LNCaP clone FGC (cell line): ENCODE measurements at regions not wholly inside any gene's neighbourhood (a gene's known extent, or its start where the extent isn't known, plus 50 kb on each side); places are given as distances from the start of the nearest gene placed in this dataset.
A peak's percentile ranks its signal among the peaks of the same experiment; 100 is the strongest.

Experiments used
- DNase-seq: peaks from one replicate; pipeline ENCODE4 v3.0.0-alpha.2; 2011; ENCODE audit warnings: low read depth
- H3K4me3 ChIP-seq: 2 replicates; pipeline ENCODE4 v1.5.1; 2011; ENCODE audit warnings: mild to moderate bottlenecking, low read depth, low read length, control low read depth
- TF ChIP-seq, protein P1 (sequence below): IDR thresholded peaks from 2 replicates; pipeline ENCODE4 v1.5.1; 2012; ENCODE audit warnings: mild to moderate bottlenecking; ENCODE audit not compliant: control insufficient read depth, insufficient read depth; ENCODE audit errors: extremely low read depth

DNA sequence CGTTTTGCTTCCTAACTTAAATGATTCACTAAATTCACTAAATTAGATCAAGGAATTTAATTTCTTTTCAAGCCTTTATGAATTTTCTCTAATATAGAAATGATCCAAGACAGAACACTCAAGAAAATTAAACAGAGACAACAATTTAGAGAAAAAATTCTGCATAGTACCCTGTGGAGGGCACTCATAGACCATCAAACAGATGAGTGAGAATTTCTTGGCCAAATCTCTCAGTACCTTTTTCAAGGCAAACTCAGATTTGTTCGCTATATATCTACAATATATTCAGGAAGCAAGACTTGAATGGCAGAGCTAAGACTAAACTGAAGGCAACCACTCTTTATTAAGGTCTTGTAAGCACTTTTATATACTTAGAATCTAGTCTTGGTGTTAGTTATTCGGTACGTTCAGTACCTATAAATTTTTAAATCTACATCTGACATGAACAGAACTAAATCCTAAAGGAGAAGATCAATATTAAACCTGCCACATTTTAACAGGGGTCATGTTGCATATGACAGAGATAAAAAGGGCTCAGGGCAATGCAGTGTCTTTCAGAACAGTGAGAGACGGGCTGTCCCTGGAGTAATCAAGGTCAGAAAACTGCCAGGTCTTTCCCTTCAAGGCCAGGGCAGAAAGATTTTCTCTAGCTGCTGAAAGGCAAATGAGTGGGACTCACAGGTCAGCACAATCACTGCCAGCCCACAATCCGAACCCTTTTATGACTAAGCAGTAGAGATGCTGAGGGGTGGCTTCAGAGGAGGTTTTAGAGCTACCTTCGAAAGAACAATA lies 118.8 kb upstream of the TMPRSS15 start:
- TF ChIP-seq, protein P1, sequence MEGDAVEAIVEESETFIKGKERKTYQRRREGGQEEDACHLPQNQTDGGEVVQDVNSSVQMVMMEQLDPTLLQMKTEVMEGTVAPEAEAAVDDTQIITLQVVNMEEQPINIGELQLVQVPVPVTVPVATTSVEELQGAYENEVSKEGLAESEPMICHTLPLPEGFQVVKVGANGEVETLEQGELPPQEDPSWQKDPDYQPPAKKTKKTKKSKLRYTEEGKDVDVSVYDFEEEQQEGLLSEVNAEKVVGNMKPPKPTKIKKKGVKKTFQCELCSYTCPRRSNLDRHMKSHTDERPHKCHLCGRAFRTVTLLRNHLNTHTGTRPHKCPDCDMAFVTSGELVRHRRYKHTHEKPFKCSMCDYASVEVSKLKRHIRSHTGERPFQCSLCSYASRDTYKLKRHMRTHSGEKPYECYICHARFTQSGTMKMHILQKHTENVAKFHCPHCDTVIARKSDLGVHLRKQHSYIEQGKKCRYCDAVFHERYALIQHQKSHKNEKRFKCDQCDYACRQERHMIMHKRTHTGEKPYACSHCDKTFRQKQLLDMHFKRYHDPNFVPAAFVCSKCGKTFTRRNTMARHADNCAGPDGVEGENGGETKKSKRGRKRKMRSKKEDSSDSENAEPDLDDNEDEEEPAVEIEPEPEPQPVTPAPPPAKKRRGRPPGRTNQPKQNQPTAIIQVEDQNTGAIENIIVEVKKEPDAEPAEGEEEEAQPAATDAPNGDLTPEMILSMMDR = 0 out of 2 replicates have a peak, but pooled peaks have one; percentile 17
- no peak for DNase-seq
- H3K4me3 ChIP-seq = no peak overlapping the region

DNA sequence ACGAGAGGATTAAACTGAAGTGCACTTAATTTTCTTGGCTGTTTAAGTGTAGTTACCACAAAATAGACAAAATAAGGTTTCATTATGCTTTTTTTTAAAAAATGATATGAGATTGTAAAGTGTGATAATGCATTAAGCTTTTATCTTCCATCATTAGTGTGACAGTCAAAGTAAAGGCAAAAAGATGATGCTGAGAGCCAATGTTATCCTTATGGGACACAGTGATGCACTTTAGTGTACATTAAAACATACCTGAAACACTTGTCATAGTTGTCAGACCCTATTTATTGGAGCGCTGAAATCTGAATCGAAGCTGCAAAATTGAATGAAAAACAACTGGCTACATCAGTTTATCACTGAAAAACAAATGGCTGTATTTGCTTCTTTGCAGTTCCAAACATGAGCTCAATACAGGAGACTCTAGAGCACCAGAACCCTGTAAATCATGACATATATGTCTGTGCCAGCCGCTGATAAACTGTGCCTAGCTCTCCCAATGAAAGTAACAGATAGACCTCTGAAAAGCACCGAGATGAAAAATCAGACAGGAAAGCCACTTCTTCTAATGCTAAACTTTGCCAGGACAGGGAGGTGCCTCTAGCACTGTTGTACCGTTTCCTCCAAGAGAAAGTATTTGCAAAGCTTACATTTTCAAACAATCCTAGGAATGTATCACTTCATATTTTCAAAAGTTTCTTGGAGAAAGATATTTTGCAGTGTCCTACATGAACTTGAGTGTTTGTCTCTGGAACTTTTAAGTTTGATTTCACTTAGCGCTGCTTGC lies 120.7 kb upstream of the TMPRSS15 start:
- H3K4me3 ChIP-seq = no peak overlapping the region
- TF ChIP-seq, protein P1 = no peak
- no peak for DNase-seq

DNA sequence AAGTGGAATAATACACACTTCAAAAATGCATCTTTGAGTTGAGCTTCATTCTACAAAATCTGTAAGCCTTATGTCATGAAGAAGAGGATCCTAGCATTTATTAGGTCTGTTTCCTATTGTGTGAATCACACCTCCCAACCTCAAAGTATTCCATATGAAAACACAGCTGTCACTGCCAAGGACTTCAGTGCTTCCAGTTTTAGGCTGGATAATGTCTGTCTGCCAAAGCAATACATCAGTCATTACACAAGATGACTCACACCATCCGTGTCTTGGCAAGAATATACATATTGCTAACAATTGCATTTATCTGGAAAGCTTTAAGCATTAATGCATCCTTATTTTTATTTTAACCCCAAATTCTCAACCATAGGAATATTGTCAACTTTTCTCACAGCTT lies 125.7 kb upstream of the TMPRSS15 start:
- H3K4me3 ChIP-seq = no peak overlapping the region
- TF ChIP-seq, protein P1 = no peak
- DNase-seq = peak; percentile 1

DNA sequence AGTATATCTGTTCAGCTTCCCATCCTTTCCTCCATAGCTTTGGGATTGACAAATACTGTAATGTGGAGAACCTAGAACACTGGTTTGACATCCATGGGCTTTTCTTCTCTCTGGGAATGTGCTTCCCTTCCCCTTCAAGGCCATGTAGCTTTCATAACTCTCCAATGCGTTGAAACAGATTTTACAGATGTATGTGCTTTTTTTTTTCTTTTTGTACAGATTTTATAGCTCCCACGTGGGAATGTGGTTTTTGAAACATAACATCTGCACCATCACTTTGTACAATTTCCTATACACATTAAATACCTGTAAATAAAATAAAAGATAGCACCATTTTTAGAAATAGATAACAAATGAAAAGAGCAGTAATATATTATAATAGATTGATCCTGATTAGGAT lies 138.5 kb upstream of the TMPRSS15 start:
- TF ChIP-seq, protein P1 = no peak
- no peak overlapping the region for H3K4me3 ChIP-seq
- no peak for DNase-seq

DNA sequence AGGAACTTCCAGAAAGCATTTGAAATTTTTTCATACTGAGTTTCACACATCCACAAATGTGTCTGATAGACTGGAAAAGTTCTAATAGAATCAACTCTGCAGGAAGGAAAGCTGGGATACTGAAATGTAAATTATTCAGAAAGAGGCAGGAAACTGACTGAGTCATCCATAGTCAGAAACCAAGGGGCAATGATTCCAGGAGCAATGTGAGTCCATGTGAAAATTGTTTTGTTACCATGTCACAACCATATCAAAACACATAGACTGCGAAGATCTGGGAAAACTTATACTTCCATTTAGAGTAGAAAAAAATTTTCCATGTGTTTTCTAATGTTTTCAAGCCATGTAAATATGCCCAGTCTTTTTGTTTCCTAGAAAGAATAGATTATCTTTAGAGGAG lies 142.3 kb upstream of the TMPRSS15 start:
- H3K4me3 ChIP-seq = no peak overlapping the region
- DNase-seq = no peak
- TF ChIP-seq, protein P1 = no peak

DNA sequence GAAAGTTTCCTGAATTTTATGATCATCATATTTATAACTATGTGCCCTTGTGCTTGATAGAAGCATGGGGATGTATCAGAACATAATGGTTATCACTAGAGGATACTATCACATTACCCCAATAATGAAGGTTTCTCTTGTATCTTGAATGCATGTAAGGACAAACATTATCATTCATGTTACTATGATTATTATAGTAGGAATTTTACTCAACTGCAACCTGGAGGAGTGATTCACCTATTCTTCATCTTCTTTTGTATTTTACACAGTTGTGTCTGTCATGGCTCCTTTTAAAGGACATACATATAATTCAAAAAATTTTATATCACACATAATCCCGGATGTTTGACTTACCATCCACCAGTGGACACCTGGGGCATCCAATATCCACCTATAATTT lies 143.8 kb upstream of the TMPRSS15 start:
- no peak overlapping the region for H3K4me3 ChIP-seq
- TF ChIP-seq, protein P1 = no peak
- no peak for DNase-seq
